A549 (cell line): ENCODE measurements at regions not wholly inside any gene's neighbourhood (a gene's known extent, or its start where the extent isn't known, plus 50 kb on each side); places are given as distances from the start of the nearest gene placed in this dataset.

Experiments used
- BHLHE40 ChIP-seq: IDR thresholded peaks from 2 replicates; pipeline ENCODE4 v1.6.1; 2012; ENCODE audit warnings: low read depth, low read length, inconsistent platforms
- CEBPB ChIP-seq, 2 experiments: fragments of >200 bp in 1 of 2; sonication (Bioruptor Twin) in 1 of 2; formaldehyde crosslinking in 1 of 2; IDR thresholded peaks; 2 replicates each; pipeline ENCODE4 v1.6.1; 2012 to 2016
- HDAC2 ChIP-seq: fragments of 200-600 bp; sonication (generic); IDR thresholded peaks from 2 replicates; pipeline ENCODE4 v1.6.1; 2016
- RFX5 ChIP-seq: fragments of 450-650 bp; IDR thresholded peaks from 2 replicates; pipeline ENCODE4 v1.7.1; 2014; ENCODE audit warnings: antibody characterized with exemption, mild to moderate bottlenecking, moderate library complexity
- TF ChIP-seq, protein P1 (sequence below): IDR thresholded peaks from 2 replicates; pipeline ENCODE4 v1.6.1; 2012

DNA sequence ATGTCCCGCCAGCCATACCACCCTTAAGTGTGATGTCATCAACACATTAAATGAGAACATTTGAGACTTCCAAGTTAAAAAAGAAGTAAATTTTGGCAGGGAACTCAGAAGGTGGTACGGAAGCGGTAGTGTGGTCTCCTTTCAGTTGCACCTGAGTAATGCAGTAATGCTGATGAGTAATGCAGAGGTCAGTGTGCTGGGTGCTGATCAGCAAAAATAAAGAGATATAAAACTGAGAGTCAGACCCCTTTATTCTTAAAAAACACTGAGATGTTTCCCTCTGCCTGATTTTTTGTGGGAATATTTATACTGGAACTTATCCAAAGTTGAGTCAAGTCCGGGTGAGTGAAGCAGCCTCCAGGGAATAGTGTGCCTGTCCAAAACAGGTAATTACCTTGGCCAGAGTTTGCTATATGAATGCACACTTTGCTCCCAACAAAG, 370.6 kb upstream of the PRICKLE1 start:
- no peak for TF ChIP-seq BHLHE40
- TF ChIP-seq CEBPB (IDR thresholded peaks at IDR 0.05) = no peak
- TF ChIP-seq RFX5 = no peak
- TF ChIP-seq, protein P1, sequence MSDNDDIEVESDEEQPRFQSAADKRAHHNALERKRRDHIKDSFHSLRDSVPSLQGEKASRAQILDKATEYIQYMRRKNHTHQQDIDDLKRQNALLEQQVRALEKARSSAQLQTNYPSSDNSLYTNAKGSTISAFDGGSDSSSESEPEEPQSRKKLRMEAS = no peak
- TF ChIP-seq HDAC2 = no peak
